IMR-90 (cell line): ENCODE measurements at regions not wholly inside any gene's neighbourhood (a gene's known extent, or its start where the extent isn't known, plus 50 kb on each side); places are given as distances from the start of the nearest gene placed in this dataset.

Source experiments
- BHLHE40 ChIP-seq: fragments of 150-350 bp; IDR thresholded peaks from 2 replicates; pipeline ENCODE4 v1.6.1; 2016; ENCODE audit warnings: mild to moderate bottlenecking, low read depth, low read length
- CEBPB ChIP-seq: IDR thresholded peaks from 2 replicates; pipeline ENCODE4 v1.6.1; 2012; ENCODE audit warnings: low read depth, low read length, improper control_type of control experiment
- POLR2A ChIP-seq: IDR thresholded peaks from 2 replicates; pipeline ENCODE4 v1.6.1; 2012; ENCODE audit warnings: mild to moderate bottlenecking, low read depth, low read length
- RCOR1 ChIP-seq: IDR thresholded peaks from 2 replicates; pipeline ENCODE4 v1.6.1; 2012; ENCODE audit warnings: mild to moderate bottlenecking, low read length, improper control_type of control experiment; ENCODE audit not compliant: insufficient replicate concordance
- RFX5 ChIP-seq: IDR thresholded peaks from 2 replicates; pipeline ENCODE4 v1.8.0; 2012; ENCODE audit warnings: low read depth, mild to moderate bottlenecking, low read length, moderate library complexity
- SMC3 ChIP-seq: fragments of 150-350 bp; IDR thresholded peaks from 2 replicates; pipeline ENCODE4 v1.6.1; 2016; ENCODE audit warnings: low read depth, mild to moderate bottlenecking, antibody characterized with exemption, low read length, moderate library complexity
- TF ChIP-seq, protein P1 (sequence below): conservative IDR thresholded peaks from 2 replicates; pipeline ENCODE4 v1.5.1; 2012; ENCODE audit warnings: mild to moderate bottlenecking, low read depth, low read length, improper control_type of control experiment
- TF ChIP-seq, protein P2 (sequence below): fragments of 150-350 bp; IDR thresholded peaks from 2 replicates; pipeline ENCODE4 v1.6.1; 2017; ENCODE audit warnings: mild to moderate bottlenecking, antibody characterized with exemption, low read length, low read depth

DNA sequence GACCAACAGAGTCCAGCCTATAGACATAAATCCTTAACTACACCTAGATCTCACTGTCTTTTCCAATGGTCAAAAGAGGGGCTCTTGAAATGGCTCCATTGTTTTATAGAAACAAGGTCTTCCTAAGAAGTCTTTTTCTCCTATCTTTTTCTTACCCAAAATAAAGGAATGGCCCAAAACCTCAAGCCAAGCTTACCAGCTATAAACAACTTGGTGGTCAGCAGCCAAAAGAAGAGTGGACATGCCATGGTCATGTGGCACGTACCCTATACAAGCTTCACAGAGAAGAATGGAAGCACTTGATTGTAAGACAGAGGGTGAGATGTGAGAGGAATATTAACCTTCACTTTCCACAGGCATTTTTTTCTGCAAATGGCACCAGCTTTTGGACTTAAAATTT is 82.1 kb upstream of the GNAO1 start:
- TF ChIP-seq, protein P1, sequence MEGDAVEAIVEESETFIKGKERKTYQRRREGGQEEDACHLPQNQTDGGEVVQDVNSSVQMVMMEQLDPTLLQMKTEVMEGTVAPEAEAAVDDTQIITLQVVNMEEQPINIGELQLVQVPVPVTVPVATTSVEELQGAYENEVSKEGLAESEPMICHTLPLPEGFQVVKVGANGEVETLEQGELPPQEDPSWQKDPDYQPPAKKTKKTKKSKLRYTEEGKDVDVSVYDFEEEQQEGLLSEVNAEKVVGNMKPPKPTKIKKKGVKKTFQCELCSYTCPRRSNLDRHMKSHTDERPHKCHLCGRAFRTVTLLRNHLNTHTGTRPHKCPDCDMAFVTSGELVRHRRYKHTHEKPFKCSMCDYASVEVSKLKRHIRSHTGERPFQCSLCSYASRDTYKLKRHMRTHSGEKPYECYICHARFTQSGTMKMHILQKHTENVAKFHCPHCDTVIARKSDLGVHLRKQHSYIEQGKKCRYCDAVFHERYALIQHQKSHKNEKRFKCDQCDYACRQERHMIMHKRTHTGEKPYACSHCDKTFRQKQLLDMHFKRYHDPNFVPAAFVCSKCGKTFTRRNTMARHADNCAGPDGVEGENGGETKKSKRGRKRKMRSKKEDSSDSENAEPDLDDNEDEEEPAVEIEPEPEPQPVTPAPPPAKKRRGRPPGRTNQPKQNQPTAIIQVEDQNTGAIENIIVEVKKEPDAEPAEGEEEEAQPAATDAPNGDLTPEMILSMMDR, result no peak
- TF ChIP-seq POLR2A (no peak), RFX5 (no peak), BHLHE40 (no peak), SMC3 (no peak), CEBPB (no peak), RCOR1 (no peak)
- TF ChIP-seq, protein P2, sequence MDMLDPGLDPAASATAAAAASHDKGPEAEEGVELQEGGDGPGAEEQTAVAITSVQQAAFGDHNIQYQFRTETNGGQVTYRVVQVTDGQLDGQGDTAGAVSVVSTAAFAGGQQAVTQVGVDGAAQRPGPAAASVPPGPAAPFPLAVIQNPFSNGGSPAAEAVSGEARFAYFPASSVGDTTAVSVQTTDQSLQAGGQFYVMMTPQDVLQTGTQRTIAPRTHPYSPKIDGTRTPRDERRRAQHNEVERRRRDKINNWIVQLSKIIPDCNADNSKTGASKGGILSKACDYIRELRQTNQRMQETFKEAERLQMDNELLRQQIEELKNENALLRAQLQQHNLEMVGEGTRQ, result no peak
